ENCODE measurements at regions not wholly inside any gene's neighbourhood (a gene's known extent, or its start where the extent isn't known, plus 50 kb on each side); places are given as distances from the start of the nearest gene placed in this dataset.
A peak's percentile ranks its signal among the peaks of the same experiment; 100 is the strongest.
"Not testable (repeated sequence)": the region's sequence is repeated elsewhere in the genome, so short reads cannot be mapped to it uniquely, and the experiment has no call there.

- no peak for TF ChIP-seq CTCF (IDR thresholded peaks at IDR 0.05; ENCODE audit: low read depth, low read length)
- no peak for DNase-seq (ENCODE audit: extremely low read depth, low read depth)
Observed at GRCh38 chr5:92674321-92674720, 906.7 kb downstream of the NR2F1-AS1 start.

- no peak for TF ChIP-seq CTCF (IDR thresholded peaks at IDR 0.05; ENCODE audit: low read depth, low read length)
- no peak for DNase-seq (ENCODE audit: extremely low read depth, low read depth)
Observed at GRCh38 chr5:92665506-92665905, 915.5 kb downstream of the NR2F1-AS1 start.

GRCh38 chr5:92662741-92663140 is 918.3 kb downstream of the NR2F1-AS1 start:
- no peak for TF ChIP-seq CTCF (IDR thresholded peaks at IDR 0.05; ENCODE audit: low read depth, low read length)
- DNase-seq (ENCODE audit: extremely low read depth, low read depth), result no peak

GRCh38 chr5:92659246-92659645 is 921.8 kb downstream of the NR2F1-AS1 start:
- no peak for DNase-seq (ENCODE audit: extremely low read depth, low read depth)
- TF ChIP-seq CTCF (IDR thresholded peaks at IDR 0.05; ENCODE audit: low read depth, low read length), result no peak

- DNase-seq (ENCODE audit: extremely low read depth, low read depth), result not testable (repeated sequence)
Observed at GRCh38 chr5:92654601-92655000, 926.4 kb downstream of the NR2F1-AS1 start.

- no peak for DNase-seq (ENCODE audit: extremely low read depth, low read depth)
- TF ChIP-seq CTCF (IDR thresholded peaks at IDR 0.05; ENCODE audit: low read depth, low read length), result no peak
Observed at GRCh38 chr5:92653730-92654461, 927.1 kb downstream of the NR2F1-AS1 start.

GRCh38 chr5:92652756-92653155 is 928.3 kb downstream of the NR2F1-AS1 start:
- peak; percentile 42 for DNase-seq (ENCODE audit: extremely low read depth, low read depth)
- TF ChIP-seq CTCF (IDR thresholded peaks at IDR 0.05; ENCODE audit: low read depth, low read length), result no peak
